A673 (cell line): ENCODE measurements at regions not wholly inside any gene's neighbourhood (a gene's known extent, or its start where the extent isn't known, plus 50 kb on each side); places are given as distances from the start of the nearest gene placed in this dataset.

Experiments
- BruUV-seq: library from RNA; stranded (reverse); fragments of 400-500 nt; replicated peaks from 2 replicates; lab custom pipeline; 2021; lab: Mats Ljungman, UMichigan
- CTCF ChIA-PET: fragments of 300-600 bp; sonication (Branson Sonifier 250); formaldehyde crosslinking; loops from one replicate; lab custom pipeline; 2022; ENCODE audit warnings: antibody characterized with exemption; lab: Charles Lee
- POLR2A ChIA-PET: fragments of 300-600 bp; sonication (Branson Sonifier 250); formaldehyde crosslinking; loops from one replicate; lab custom pipeline; 2022; ENCODE audit warnings: antibody characterized with exemption; ENCODE audit not compliant: low non-redundant PET; lab: Charles Lee
- DNase-seq: peaks from one replicate; pipeline ENCODE4 v3.0.0-alpha.2; 2015; ENCODE audit warnings: low spot score
- H3K27ac ChIP-seq: fragments of 200-600 bp; sonication (generic); 2 replicates; pipeline ENCODE4 v1.5.1; 2016; ENCODE audit warnings: mixed run types, low read depth, mild to moderate bottlenecking, mixed read lengths, antibody characterized with exemption, low read length; ENCODE audit not compliant: poor library complexity, severe bottlenecking
- H3K27me3 ChIP-seq: fragments of 200-600 bp; sonication (generic); replicated peaks from 2 replicates; pipeline ENCODE4 v1.6.1; 2017; ENCODE audit warnings: mixed run types, low read depth, mild to moderate bottlenecking, mixed read lengths, antibody characterized with exemption, low read length; ENCODE audit not compliant: insufficient read depth, poor library complexity
- H3K36me3 ChIP-seq: fragments of 200-600 bp; sonication (generic); 2 replicates; pipeline ENCODE4 v1.6.1; 2016; ENCODE audit warnings: mixed run types, mild to moderate bottlenecking, mixed read lengths, antibody characterized with exemption, low read length; ENCODE audit not compliant: insufficient read depth, poor library complexity, severe bottlenecking
- H3K4me1 ChIP-seq: fragments of 200-600 bp; sonication (generic); 2 replicates; pipeline ENCODE4 v1.6.1; 2017; ENCODE audit warnings: mixed run types, mild to moderate bottlenecking, mixed read lengths, antibody characterized with exemption, low read length; ENCODE audit not compliant: insufficient read depth, poor library complexity, severe bottlenecking
- H3K4me3 ChIP-seq: fragments of 200-600 bp; sonication (generic); 2 replicates; pipeline ENCODE4 v1.5.1; 2016; ENCODE audit warnings: low read depth, mixed run types, mild to moderate bottlenecking, mixed read lengths, low read length; ENCODE audit not compliant: poor library complexity, severe bottlenecking
- H3K9me3 ChIP-seq: fragments of 200-600 bp; sonication (generic); 2 replicates; pipeline ENCODE4 v1.6.1; 2016; ENCODE audit warnings: mixed run types, low read depth, mild to moderate bottlenecking, mixed read lengths, antibody characterized with exemption, low read length; ENCODE audit not compliant: poor library complexity, severe bottlenecking
- EZH2 ChIP-seq: fragments of 200-600 bp; sonication (generic); IDR thresholded peaks from 2 replicates; pipeline ENCODE4 v1.6.1; 2017; ENCODE audit warnings: borderline replicate concordance, low read depth, mild to moderate bottlenecking, mixed read lengths, antibody characterized with exemption, low read length; ENCODE audit not compliant: poor library complexity, severe bottlenecking
- intact Hi-C: fragments of 100-400 bp; cut with micrococcal nuclease; formaldehyde crosslinking; loops from one replicate; pipeline ENCODE4 v1.10.0; 2022; ENCODE audit not compliant: unreplicated experiment
- TF ChIP-seq, protein P1 (sequence below): fragments of 300-800, 200-600 bp; sonication (generic); conservative IDR thresholded peaks from 2 replicates; pipeline ENCODE4 v1.5.1; 2017; ENCODE audit warnings: low read depth, mild to moderate bottlenecking, antibody characterized with exemption, low read length, moderate library complexity, mixed read lengths

DNA sequence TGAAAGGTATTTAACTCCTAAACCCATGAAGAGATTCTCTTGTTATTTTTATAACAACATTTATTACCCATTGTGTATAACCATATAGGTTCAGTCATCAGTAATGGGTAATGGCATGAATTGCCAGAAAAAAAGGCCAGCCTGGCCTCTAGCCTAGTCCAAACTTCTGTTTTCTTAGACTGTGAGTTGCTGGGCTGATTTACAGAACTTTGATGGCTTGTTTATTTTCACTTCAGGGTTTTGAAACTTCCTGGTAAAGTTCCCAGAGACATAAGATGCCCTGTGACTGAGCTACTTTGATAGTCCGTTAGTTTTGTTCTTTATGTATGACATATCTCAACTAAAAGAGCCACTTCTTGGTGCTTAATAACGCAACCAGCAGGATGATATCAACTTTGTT lies 164.8 kb downstream of the METTL4 start:
- intact Hi-C loops, result no loop called here
- Histone ChIP-seq H3K4me1 (no peaks in the 10 kb centered on the region), H3K4me3 (no peak overlapping the region), H3K27ac (no peak overlapping the region), H3K27me3 (peaks cover 47% of the 10 kb centered on the region), H3K9me3 (no peaks in the 10 kb centered on the region), H3K36me3 (no peaks in the 10 kb centered on the region)
- no peak for DNase-seq
- TF ChIP-seq, protein P1, sequence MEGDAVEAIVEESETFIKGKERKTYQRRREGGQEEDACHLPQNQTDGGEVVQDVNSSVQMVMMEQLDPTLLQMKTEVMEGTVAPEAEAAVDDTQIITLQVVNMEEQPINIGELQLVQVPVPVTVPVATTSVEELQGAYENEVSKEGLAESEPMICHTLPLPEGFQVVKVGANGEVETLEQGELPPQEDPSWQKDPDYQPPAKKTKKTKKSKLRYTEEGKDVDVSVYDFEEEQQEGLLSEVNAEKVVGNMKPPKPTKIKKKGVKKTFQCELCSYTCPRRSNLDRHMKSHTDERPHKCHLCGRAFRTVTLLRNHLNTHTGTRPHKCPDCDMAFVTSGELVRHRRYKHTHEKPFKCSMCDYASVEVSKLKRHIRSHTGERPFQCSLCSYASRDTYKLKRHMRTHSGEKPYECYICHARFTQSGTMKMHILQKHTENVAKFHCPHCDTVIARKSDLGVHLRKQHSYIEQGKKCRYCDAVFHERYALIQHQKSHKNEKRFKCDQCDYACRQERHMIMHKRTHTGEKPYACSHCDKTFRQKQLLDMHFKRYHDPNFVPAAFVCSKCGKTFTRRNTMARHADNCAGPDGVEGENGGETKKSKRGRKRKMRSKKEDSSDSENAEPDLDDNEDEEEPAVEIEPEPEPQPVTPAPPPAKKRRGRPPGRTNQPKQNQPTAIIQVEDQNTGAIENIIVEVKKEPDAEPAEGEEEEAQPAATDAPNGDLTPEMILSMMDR, result no peak
- no peak for TF ChIP-seq EZH2
- POLR2A ChIA-PET, result no interaction called here
- CTCF ChIA-PET, result no interaction called here
- no TSS peak for BruUV-seq

DNA sequence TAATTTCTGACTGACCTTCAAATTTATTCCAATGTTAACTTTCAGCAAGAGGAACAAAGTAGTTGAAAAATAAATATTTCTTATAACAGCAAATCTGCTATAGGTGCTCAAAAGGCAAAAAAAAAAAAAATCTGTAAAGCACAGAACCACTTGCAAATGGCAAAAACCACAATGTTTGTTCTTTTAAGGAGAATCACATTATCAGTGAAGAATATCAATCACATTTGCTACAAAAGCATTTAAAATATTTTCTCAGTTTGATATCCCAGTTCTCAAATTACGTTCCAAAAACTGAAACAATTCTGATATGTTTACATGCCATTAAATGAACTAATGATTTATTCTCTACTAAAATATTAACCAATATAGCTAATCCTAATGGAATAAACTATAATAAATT lies 163.3 kb downstream of the METTL4 start:
- no peak overlapping the region for H3K27ac ChIP-seq
- BruUV-seq, result no TSS peak
- TF ChIP-seq EZH2, result no peak
- TF ChIP-seq, protein P1, result no peak
- no peak overlapping the region for H3K4me3 ChIP-seq
- no peaks in the 10 kb centered on the region for H3K36me3 ChIP-seq
- ChIA-PET CTCF (no interaction called here), POLR2A (no interaction called here)
- peaks cover 49% of the 10 kb centered on the region for H3K27me3 ChIP-seq
- peaks cover 10% of the 10 kb centered on the region for H3K4me1 ChIP-seq
- H3K9me3 ChIP-seq, result no peaks in the 10 kb centered on the region
- DNase-seq, result no peak
- intact Hi-C loops, result no loop called here

DNA sequence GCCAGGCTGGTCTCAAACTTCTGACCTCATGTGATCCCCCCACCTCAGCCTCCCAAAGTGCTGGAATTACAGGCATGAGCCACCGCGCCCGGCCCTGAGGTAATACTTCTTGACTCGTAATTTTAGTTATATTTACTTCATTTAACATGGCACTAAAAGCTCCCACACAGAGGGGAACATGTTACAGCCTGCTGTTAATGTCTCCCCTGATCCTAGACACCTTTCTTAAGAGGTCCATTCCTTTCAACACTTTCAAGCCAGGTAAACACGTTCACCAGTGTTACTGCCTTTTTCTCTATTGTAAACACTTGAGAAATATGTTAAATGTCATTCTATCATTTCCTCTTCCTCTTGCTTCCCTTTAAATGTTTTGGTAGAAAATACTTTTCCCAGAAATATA lies 161.4 kb downstream of the METTL4 start:
- Histone ChIP-seq H3K9me3 (no peaks in the 10 kb centered on the region), H3K36me3 (no peaks in the 10 kb centered on the region), H3K4me1 (peaks cover 11% of the 10 kb centered on the region), H3K27me3 (peaks cover 67% of the 10 kb centered on the region), H3K27ac (no peak overlapping the region), H3K4me3 (no peak overlapping the region)
- DNase-seq, result no peak
- ChIA-PET CTCF (no interaction called here), POLR2A (no interaction called here)
- BruUV-seq, result no TSS peak
- intact Hi-C loops, result no loop called here
- TF ChIP-seq, protein P1, result no peak
- TF ChIP-seq EZH2, result no peak
